Endothelial cell of umbilical vein (primary cell): ENCODE measurements at regions not wholly inside any gene's neighbourhood (a gene's known extent, or its start where the extent isn't known, plus 50 kb on each side); places are given as distances from the start of the nearest gene placed in this dataset.

Experiments used
- CTCF ChIP-seq, 2 donors: IDR thresholded peaks; 1 replicate in 1 of 2; 2 replicates in 1 of 2; pipeline ENCODE4 v1.5.1; 2011; ENCODE audit warnings: low read length in 2 of 2, mild to moderate bottlenecking in 2 of 2, moderate library complexity in 2 of 2, control low read depth in 1 of 2, inconsistent platforms in 1 of 2, low read depth in 1 of 2; ENCODE audit not compliant: insufficient read depth in 1 of 2; ENCODE audit errors: extremely low read depth in 1 of 2
- EZH2 ChIP-seq: IDR thresholded peaks from 2 replicates; pipeline ENCODE4 v1.6.1; 2012; ENCODE audit warnings: borderline replicate concordance, low read depth, mild to moderate bottlenecking, moderate library complexity, low read length, inconsistent platforms; ENCODE audit not compliant: severe bottlenecking
- GATA2 ChIP-seq: IDR thresholded peaks from 2 replicates; pipeline ENCODE4 v1.7.0; 2011; ENCODE audit warnings: low read depth, mild to moderate bottlenecking, moderate library complexity, mixed read lengths, low read length; ENCODE audit not compliant: insufficient read length, insufficient read depth
- JUN ChIP-seq: IDR thresholded peaks from 2 replicates; pipeline ENCODE4 v1.6.1; 2011; ENCODE audit warnings: borderline replicate concordance, low read depth; ENCODE audit not compliant: insufficient read length, insufficient read depth
- MAX ChIP-seq: IDR thresholded peaks from 2 replicates; pipeline ENCODE4 v1.6.1; 2011; ENCODE audit not compliant: insufficient read depth, insufficient read length
- POLR2A ChIP-seq: IDR thresholded peaks from 2 replicates; pipeline ENCODE4 v1.6.1; 2012; ENCODE audit warnings: low read depth, mild to moderate bottlenecking, control low read depth, low read length

GRCh38 chr2:83756219-83756618 is 702.9 kb downstream of the SUCLG1 start:
- TF ChIP-seq CTCF (IDR thresholded peaks at IDR 0.05; ENCODE audit: extremely low read depth in 1 of 2, insufficient read depth in 1 of 2, low read depth in 1 of 2, low read length in 2 of 2) (no peak), POLR2A (no peak), EZH2 (no peak), GATA2 (no peak), JUN (no peak), MAX (no peak)
